ENCODE measurements at regions not wholly inside any gene's neighbourhood (a gene's known extent, or its start where the extent isn't known, plus 50 kb on each side); places are given as distances from the start of the nearest gene placed in this dataset.

DNA sequence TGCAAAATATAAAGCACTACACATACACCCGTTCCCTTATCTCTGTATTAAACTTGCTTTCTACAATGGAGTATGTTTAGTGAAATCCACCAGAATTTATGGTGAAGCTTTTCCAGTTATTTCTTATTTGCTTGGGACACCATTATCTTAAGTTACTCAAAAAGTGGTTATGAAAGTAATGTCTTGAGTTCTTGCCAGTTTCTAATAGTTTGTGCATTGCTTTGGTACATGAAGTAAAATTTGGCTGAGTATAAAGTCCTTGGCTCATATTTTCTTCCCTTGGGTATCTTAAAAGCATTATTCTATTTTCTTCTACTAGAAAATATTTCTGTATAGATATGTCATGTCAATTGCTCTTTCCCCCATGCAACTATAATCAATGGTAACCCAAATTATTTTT is 85.2 kb downstream of the POLR1F start:
- DNase-seq = no peak
- Mint-ChIP-seq H3K27me3 (no peaks in the 10 kb centered on the region), H3K4me3 (no peak overlapping the region), H3K9me3 (peaks cover 6% of the 10 kb centered on the region), H3K36me3 (ENCODE audit: low read depth) (no peaks in the 10 kb centered on the region), H3K4me1 (no peaks in the 10 kb centered on the region), H3K27ac (no peak overlapping the region)
- ChIA-PET POLR2A (no interaction called here), CTCF (no interaction called here)
- TF ChIP-seq, protein P1, sequence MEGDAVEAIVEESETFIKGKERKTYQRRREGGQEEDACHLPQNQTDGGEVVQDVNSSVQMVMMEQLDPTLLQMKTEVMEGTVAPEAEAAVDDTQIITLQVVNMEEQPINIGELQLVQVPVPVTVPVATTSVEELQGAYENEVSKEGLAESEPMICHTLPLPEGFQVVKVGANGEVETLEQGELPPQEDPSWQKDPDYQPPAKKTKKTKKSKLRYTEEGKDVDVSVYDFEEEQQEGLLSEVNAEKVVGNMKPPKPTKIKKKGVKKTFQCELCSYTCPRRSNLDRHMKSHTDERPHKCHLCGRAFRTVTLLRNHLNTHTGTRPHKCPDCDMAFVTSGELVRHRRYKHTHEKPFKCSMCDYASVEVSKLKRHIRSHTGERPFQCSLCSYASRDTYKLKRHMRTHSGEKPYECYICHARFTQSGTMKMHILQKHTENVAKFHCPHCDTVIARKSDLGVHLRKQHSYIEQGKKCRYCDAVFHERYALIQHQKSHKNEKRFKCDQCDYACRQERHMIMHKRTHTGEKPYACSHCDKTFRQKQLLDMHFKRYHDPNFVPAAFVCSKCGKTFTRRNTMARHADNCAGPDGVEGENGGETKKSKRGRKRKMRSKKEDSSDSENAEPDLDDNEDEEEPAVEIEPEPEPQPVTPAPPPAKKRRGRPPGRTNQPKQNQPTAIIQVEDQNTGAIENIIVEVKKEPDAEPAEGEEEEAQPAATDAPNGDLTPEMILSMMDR (IDR thresholded peaks at IDR 0.05) = no peak
- no peak for ATAC-seq (ENCODE audit: low read depth)
- intact Hi-C loops (cut with micrococcal nuclease) = no loop called here

DNA sequence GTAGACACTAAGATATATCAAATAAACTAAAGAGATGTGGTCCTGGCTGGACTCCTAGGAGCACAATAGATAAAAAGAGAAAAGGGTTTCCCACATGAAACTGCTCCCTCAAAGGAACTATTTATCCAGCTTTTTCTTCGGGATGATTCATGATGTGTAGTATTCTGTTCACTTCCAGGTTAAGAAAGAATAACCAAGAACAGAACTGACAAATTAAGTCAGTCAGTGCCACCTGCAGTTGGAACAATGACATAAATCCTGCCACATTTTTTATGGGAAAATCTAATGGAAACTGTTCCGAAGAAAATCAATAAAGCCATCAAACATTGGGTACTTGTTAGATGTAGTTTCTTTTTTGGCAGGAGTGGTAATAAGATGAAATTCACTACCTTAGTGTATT is 87.1 kb downstream of the POLR1F start:
- POLR2A ChIA-PET = no interaction called here
- no peaks in the 10 kb centered on the region for H3K4me1 Mint-ChIP-seq

DNA sequence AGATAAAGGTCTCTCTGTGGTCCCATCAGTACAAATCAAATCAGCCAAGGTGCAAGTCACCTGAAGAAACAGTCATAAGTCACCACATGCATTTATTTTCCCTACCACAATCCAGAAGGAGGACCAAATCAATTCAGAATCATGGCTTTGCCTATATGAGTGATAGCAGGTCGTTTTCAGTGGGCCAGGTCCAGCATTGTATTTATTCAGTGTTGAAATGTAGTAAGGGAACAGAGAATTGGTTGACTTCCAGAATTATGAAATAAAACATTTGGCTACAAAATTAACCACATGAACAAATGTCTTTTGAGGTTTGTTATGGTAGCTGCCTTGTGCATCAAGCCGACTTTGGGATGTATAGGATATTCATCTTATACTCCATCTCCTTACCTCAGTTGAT is 88.4 kb downstream of the POLR1F start:
- POLR2A ChIA-PET = no interaction called here

More for the DNA sequence above, 87.1 kb downstream of the POLR1F start:
- ATAC-seq (ENCODE audit: low read depth) = no peak
- H3K36me3 Mint-ChIP-seq (ENCODE audit: low read depth) = no peaks in the 10 kb centered on the region
- H3K9me3 Mint-ChIP-seq = peaks cover 6% of the 10 kb centered on the region
- H3K27ac Mint-ChIP-seq = no peak overlapping the region
- no peak for DNase-seq
- no peaks in the 10 kb centered on the region for H3K27me3 Mint-ChIP-seq
- TF ChIP-seq, protein P1 (IDR thresholded peaks at IDR 0.05) = no peak
- no peak overlapping the region for H3K4me3 Mint-ChIP-seq
- CTCF ChIA-PET = no interaction called here
- intact Hi-C loops (cut with micrococcal nuclease) = no loop called here

DNA sequence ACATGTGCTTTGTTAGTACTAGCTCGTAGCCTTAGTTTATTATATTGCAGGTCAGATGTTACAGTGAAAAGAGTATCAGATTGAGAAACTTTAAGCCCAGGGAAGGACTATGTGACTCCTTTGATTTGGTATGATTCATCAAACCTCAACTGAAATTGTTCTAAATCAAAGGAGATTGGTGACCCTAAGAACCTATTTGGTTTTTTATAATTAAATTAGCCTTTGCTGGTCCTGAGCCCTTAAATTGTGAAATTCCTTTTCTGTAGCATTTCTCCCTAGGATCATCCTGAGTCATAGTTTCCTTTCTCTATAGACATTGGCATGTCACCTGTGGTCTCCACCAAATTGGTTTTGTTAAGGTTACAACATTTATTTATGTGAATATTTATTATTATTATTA is 89.7 kb downstream of the POLR1F start:
- intact Hi-C loops (cut with micrococcal nuclease) = no loop called here
- ATAC-seq (ENCODE audit: low read depth) (no peak), DNase-seq (no peak)
- POLR2A ChIA-PET = no interaction called here
- TF ChIP-seq, protein P1 (IDR thresholded peaks at IDR 0.05) = no peak
- Mint-ChIP-seq H3K4me3 (no peak overlapping the region), H3K27ac (no peak overlapping the region), H3K36me3 (ENCODE audit: low read depth) (no peaks in the 10 kb centered on the region), H3K27me3 (no peaks in the 10 kb centered on the region), H3K9me3 (peaks cover under 1% of the 10 kb centered on the region), H3K4me1 (no peaks in the 10 kb centered on the region)
- CTCF ChIA-PET = no interaction called here

More for the DNA sequence above, 88.4 kb downstream of the POLR1F start:
- no peak overlapping the region for H3K27ac Mint-ChIP-seq
- TF ChIP-seq, protein P1 (IDR thresholded peaks at IDR 0.05) = no peak
- no peaks in the 10 kb centered on the region for H3K4me1 Mint-ChIP-seq
- DNase-seq (no peak), ATAC-seq (ENCODE audit: low read depth) (no peak)
- H3K4me3 Mint-ChIP-seq = no peak overlapping the region
- no peaks in the 10 kb centered on the region for H3K36me3 Mint-ChIP-seq (ENCODE audit: low read depth)
- peaks cover 6% of the 10 kb centered on the region for H3K9me3 Mint-ChIP-seq
- CTCF ChIA-PET = no interaction called here
- H3K27me3 Mint-ChIP-seq = no peaks in the 10 kb centered on the region
- intact Hi-C loops (cut with micrococcal nuclease) = no loop called here

DNA sequence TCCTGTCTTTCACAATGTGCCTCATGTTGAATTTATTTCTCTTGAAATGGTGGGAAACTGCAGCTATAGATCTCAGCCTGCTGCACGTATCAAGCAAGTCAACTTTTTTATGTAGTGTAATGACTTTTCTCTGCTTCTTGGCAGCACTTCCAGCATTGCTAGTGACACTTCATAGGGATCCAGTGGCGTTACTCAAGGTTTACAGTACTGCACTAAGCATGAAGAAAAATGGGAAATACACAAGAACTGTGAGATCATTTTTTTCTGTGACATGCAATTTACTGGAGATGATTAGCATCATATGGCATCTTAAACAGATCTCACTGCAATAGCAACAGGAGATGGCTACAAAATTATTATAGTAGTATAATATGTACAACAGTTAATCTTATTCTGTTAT is 90.9 kb downstream of the POLR1F start:
- TF ChIP-seq, protein P1 (IDR thresholded peaks at IDR 0.05) = no peak
- ChIA-PET CTCF (no interaction called here), POLR2A (no interaction called here)
- Mint-ChIP-seq H3K9me3 (no peaks in the 10 kb centered on the region), H3K36me3 (ENCODE audit: low read depth) (no peaks in the 10 kb centered on the region), H3K4me1 (no peaks in the 10 kb centered on the region), H3K4me3 (no peak overlapping the region), H3K27ac (no peak overlapping the region), H3K27me3 (no peaks in the 10 kb centered on the region)
- ATAC-seq (ENCODE audit: low read depth) = no peak
- intact Hi-C loops (cut with micrococcal nuclease) = no loop called here
- no peak for DNase-seq

Measured in activated B cell treated with CpG ODN at 0.5 μM for 24 hours (primary cell).